PC-9 (cell line): ENCODE measurements at regions not wholly inside any gene's neighbourhood (a gene's known extent, or its start where the extent isn't known, plus 50 kb on each side); places are given as distances from the start of the nearest gene placed in this dataset.

Experiments used
- EZH2 ChIP-seq: fragments of 200-600 bp; sonication (generic); IDR thresholded peaks from 2 replicates; pipeline ENCODE4 v1.8.0; 2017; ENCODE audit warnings: antibody characterized with exemption, low read depth
- TF ChIP-seq, protein P1 (sequence below): fragments of 200-600 bp; sonication (generic); conservative IDR thresholded peaks from 2 replicates; pipeline ENCODE4 v1.6.1; 2017; ENCODE audit warnings: mixed run types, antibody characterized with exemption, mild to moderate bottlenecking, moderate library complexity

DNA sequence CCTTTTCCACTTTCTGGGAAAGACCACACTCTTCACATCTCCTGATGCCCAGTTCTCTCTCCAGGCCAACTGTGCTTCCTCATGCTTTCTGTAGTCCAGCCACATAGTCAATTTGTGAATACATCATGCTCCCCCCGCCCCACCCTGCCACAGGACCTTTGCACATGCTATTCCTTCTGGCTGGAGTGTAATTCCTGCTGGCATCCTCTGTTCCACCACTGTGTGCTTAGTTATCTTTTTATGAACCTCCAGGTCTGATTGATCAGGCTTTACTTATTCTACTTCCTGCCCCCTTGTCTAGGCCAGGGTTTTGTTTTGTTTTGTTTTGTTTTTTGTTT, 372.6 kb upstream of the RIOK2 start:
- TF ChIP-seq, protein P1, sequence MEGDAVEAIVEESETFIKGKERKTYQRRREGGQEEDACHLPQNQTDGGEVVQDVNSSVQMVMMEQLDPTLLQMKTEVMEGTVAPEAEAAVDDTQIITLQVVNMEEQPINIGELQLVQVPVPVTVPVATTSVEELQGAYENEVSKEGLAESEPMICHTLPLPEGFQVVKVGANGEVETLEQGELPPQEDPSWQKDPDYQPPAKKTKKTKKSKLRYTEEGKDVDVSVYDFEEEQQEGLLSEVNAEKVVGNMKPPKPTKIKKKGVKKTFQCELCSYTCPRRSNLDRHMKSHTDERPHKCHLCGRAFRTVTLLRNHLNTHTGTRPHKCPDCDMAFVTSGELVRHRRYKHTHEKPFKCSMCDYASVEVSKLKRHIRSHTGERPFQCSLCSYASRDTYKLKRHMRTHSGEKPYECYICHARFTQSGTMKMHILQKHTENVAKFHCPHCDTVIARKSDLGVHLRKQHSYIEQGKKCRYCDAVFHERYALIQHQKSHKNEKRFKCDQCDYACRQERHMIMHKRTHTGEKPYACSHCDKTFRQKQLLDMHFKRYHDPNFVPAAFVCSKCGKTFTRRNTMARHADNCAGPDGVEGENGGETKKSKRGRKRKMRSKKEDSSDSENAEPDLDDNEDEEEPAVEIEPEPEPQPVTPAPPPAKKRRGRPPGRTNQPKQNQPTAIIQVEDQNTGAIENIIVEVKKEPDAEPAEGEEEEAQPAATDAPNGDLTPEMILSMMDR, result no peak
- TF ChIP-seq EZH2, result no peak
